ENCODE measurements at regions not wholly inside any gene's neighbourhood (a gene's known extent, or its start where the extent isn't known, plus 50 kb on each side); places are given as distances from the start of the nearest gene placed in this dataset.

- TF ChIP-seq CTCF (IDR thresholded peaks at IDR 0.05 in 4 of 5, conservative IDR thresholded peaks at IDR 0.05 in 1 of 5), result no peak
- TF ChIP-seq POLR2A (IDR thresholded peaks at IDR 0.05), result no peak
These were observed 557.9 kb upstream of the NCAM2 start for GRCh38 chr21:20440338-20440737.

Measured in gastrocnemius medialis (tissue), 4 donors.